Nucleus accumbens (tissue), 56 donors: ENCODE measurements at regions not wholly inside any gene's neighbourhood (a gene's known extent, or its start where the extent isn't known, plus 50 kb on each side); places are given as distances from the start of the nearest gene placed in this dataset.
"Not testable (repeated sequence)": the region's sequence is repeated elsewhere in the genome, so short reads cannot be mapped to it uniquely, and the experiment has no call there.

Experiments
- DNase-seq, 56 donors: peaks; one replicate each; lab custom pipeline; 2025; lab: John Stamatoyannopoulos, UW

DNA sequence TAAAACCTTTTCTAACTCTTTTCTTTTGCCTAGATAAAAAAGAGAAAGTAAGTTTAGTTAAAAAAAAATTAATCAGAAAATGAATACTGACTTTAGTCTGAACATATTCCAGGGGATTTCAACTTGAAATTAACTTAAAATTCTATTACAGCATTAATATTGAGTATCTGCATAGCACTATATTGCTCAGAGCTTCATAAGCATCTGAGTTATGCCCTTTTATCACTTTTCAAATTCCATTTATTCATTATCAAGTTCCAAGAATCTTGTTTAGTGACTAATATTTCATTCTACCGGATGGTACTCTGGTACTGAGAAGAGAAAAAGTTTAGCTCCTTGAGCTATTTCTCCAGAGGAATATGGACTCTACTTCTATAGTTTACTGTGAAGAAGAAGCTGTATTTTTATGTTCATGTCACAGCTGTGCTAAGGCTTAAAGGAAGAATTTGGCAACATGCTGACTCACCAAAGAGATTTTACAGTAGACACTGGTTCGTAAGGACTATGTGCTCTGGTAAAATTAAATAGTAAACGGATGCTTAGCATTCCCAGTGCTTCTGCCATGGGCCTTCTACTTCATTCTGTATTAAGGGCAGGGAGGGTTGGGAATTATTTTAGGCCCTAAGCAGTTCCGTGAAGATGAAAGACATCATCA, 285.2 kb upstream of the SEMA6A start:
- DNase-seq: no peak

- no peak for DNase-seq
Observed at GRCh38 chr5:116858705-116859333, 284.2 kb upstream of the SEMA6A start.

DNA sequence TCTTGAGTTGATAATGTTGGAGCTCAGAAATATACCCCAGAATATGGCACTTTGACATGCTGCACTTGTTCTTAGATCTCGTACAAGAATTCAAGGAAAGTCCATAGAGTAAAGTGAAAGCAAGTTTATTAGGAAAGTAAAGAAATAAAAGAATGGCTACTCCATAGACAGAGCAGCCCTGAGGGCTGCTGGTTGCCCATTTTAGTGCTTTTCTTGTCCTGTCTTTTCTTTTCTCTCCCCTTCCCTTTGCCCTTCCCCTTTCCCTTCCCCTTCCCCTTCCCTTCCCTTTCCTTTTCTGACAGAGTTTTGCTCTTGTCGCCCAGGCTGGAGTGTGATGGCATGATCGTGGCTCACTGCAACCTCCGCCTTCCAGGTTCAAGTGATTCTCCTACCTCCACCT, 283.4 kb upstream of the SEMA6A start:
- DNase-seq: not testable (repeated sequence)

DNA sequence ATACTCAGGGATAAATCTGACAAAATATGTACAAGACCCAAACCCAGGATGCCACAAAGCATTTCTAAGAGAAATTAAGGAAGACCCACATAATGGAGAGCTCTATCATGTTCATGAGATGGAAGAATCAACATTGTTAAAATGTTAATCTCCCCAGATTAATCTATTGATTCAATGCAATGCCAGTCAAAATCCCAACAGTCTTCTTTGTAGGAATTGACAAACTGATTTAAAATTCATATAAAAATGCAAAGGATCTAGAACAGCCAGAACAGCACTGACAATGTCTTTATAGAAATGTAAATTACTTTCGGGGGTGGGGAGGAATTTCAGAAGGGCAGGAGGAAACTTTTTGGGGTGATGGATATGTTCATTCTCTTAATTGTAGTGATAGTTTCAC, 281.6 kb upstream of the SEMA6A start:
- no peak for DNase-seq

- DNase-seq: no peak
Observed at GRCh38 chr5:116853992-116854391, 279.4 kb upstream of the SEMA6A start.

GRCh38 chr5:116848954-116849581, 274.4 kb upstream of the SEMA6A start:
- no peak for DNase-seq

DNA sequence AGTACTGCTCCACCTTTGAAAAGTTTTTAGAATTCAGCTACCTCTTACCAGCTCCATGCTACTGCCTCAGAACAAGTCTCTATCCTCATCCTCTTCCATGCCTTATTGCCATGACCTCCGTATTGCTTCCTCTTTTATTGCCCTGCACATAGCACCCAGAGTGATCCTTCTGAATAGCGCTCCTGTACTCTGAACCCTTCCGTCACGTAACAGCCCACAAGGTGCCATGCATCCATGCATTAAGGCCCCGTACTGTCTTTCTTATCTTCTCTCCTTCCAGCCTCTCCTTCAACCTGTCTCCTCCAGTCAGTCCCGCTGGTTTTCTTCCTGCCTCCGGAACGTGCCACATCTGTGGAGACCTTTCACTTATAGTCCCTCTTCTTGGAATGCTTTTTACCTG, 273.3 kb upstream of the SEMA6A start:
- DNase-seq: no peak

GRCh38 chr5:116844015-116844414, 269.4 kb upstream of the SEMA6A start:
- DNase-seq: no peak

DNA sequence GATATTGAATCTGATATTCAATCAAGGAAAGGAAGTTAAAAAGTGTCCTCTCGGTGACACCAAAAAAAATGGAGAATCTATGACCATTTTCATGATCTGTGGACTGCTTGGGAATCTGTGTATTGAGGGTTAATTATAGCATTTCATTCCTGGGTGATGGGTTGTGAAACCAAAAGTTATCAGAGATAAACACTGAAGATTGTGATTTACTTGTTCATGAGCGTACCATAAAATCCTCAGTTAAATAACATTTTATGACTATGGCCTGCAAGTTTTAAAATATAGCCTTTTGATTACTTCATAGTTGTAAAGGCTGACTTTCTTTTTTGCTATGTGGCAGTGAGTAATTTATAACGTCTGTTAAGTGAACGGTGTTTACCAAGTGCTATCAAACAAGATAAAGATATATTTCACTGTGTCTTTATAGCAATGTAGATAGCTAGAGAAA, 267.9 kb upstream of the SEMA6A start:
- DNase-seq: no peak

DNA sequence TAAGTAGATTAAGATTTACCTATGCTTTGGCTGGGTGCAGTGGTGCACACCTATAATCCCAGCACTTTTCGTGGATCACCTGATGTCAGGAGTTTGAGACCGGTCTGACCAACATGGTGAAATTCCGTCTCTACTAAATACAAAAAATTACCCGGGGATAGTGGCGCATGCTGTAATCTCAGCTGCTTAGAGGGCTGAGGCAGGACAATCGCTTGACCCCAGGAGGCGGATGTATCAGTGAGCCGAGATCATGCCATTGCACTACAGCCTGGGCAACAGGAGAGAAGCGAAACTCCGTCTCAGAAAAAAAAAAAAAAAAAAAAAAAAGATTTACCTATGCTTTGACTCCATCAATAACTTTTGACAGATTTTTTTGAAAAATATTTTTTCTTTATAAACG, 267.1 kb upstream of the SEMA6A start:
- no peak for DNase-seq

GRCh38 chr5:116838011-116838536, 263.5 kb upstream of the SEMA6A start:
- no peak for DNase-seq

DNA sequence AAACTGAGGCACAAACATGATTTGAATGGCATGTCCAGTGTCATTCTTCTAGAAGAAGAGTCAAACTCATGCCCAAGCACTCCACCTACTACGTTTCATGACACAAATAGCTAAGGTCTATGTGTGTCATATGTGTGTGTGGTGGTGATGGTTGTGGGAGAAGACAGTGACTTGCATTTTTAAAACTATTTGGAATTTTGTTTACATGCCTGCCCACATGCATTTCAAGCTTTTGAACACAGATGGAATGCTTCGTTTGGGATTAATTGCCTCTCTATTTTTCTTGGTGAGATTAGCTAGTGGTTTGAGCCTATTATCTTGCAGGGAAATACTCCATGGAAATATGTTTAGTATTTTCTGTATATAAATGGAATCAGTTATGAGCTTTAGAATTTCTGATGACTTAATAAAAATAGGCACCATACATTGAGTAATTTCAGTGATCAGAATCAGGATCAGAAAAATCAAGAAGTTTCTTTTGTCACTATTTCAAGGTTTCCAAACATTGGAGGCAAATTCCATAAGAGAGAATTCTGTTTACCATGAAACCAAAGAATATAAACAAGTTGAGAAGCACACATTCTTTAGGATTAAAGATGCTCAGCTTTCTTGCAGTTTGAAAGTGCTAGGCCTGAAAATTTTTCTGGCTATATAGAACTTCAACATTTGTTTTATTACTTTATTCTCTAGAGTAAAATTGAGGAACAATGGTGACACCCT, 260.3 kb upstream of the SEMA6A start:
- DNase-seq: no peak

GRCh38 chr5:116830079-116830478, 255.5 kb upstream of the SEMA6A start:
- DNase-seq: peak in 4 of 56 donors; percentile 3 to 6 (median 4)

GRCh38 chr5:116827078-116827477, 252.5 kb upstream of the SEMA6A start:
- DNase-seq: no peak

DNA sequence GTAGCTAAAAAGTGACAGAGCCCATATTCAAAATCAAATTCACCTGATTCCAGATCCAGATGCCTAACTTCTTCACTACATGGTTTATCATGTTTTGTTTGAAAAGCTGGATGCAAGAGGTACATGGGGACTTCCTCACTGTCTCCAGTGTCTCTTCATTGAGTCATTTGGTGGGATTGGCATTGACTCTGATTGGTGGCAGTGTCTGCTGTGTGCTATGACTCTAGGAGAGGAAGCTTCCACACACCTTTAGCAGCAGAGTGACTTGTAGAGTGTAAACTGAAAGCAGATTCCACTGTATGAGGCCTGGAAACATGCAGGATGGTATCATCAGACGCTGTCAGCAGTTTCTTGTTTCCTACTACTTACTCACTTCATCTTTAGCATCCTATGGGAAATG, 250.9 kb upstream of the SEMA6A start:
- no peak for DNase-seq

- DNase-seq: no peak
Observed at GRCh38 chr5:116824751-116825438, 250.3 kb upstream of the SEMA6A start.

DNA sequence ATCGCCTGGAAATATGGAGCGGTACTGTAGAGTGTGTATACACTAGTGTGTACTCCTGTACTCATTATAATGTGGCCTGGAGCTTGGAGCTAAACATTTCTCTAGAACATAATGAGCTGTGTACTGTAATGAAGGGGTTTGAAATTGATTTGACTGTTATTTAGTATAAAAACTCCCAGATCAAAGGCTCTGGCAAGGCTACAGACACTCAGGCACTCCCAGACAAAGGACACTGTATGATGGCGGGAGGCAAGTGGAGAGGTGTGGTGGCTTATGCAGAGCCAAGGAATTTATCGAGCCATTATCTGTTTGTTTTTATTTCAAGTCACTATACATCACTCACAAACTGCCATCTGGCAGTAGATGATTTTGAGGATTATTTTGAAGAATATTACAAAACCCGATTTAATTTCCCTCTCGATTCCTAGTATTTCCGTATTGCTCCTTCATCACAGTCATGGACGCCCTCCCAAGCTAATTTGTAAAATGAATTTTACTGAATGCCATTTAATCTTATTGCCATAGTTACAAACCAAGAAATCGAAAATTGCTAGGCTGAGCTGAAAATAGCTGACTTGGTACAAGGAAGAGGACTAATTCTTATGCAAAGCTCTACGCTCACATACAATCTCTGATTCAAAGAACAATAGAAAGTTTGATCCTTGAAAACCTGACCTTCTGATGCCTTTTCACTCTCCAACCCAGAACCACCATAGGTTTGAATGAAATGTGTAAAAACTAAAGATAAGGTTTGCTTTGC, 240.2 kb upstream of the SEMA6A start:
- DNase-seq: peak in 2 of 56 donors; percentile 12 to 23

DNA sequence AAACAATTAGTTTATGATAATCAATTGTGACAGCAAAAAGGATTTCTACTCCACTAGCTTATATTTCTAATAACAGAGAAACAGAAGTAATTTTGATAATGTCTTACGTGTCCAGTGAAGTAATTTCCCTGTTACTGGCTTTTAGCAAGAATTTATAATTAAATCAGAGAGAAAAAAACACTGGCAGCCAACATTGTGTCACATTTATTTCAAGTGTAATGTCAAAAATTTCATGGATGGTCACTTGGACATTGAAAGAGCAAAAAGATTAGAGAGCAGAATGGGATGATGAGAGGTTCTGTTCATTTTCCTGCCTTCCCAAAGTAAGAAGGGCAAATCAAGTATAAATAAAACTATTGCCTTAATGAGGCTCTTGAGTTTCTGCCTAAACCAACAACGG, 239.3 kb upstream of the SEMA6A start:
- DNase-seq: no peak

- no peak for DNase-seq
Observed at GRCh38 chr5:116813356-116813755, 238.7 kb upstream of the SEMA6A start.

GRCh38 chr5:116810951-116811350, 236.3 kb upstream of the SEMA6A start:
- no peak for DNase-seq
